ENCODE measurements at regions not wholly inside any gene's neighbourhood (a gene's known extent, or its start where the extent isn't known, plus 50 kb on each side); places are given as distances from the start of the nearest gene placed in this dataset.
"Not testable (repeated sequence)": the region's sequence is repeated elsewhere in the genome, so short reads cannot be mapped to it uniquely, and the experiment has no call there.

- no peak for DNase-seq
These were observed 90.5 kb upstream of the RANBP3L start for GRCh38 chr5:36392186-36392585.

DNA sequence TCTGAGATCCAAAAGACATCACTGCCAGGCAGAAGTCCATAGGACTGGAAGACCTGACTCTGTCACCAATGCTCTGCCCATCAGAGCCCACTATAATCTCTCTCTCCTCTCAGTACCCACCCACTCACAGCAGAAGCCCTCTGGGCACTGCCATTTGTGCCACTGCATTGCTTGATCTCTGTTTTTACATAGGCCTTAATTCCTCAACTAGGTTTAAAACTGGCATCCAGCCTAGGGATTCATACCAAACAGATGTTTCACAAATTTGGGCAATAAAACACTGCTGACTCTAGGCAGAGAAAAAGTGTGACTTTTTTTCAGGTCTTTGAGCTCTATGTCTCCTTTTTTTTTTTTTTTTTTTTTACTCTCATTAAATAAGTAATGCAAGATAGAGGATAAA is 91.1 kb upstream of the RANBP3L start:
- DNase-seq: no peak

DNA sequence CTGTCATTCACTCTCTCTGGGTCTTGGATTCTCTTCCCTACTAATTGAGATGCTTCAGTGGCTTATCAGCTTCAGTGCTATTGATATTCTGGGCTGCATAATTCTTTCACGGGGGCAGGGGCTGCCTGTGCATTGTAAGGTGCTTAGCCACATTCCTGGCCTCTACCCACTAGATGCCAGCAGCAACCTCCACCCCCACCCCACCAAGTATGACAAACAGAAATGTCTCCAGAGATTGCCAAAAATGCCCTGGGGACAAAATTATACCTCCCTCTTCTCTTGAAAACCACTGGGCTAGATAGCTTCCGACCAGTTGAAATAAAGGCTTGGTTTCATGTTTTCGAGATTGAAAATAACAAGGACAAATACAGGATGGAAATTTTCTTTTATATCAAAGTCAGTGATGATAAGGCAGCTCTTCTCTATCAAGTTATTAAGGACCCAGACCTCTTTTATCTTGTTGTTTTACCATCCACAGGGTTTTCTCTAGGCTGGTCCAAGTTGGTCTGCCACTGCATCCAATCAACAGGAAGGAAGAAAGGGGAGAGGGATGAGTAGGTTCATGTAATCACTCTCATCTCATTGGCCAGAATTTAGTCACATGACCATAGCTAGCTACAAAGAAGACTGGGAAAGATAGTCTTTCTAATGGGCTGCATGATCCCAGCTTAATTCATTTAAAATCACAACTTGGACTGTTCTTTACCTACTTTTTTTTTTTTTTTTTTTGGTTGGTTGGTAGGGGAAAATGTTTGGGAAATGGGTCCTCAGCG is 92.1 kb upstream of the RANBP3L start:
- no peak for DNase-seq

DNA sequence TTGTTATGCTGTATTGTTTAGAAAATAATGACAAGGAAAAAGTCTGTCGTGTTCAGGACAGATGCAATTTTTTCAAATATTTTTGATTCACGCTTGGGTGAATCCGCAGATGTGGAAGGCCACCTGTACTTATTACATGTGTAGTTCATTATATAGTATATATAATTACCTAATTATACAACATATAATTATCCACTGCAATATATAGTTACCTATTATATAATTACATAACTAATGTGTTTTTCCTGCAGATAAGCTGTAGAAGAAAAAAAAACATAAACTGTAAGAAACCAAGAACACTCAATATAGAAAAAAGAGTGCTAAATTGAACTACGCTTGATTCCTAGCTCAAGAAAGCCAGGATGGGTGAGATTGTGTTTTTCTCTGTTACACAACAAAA is 93.6 kb upstream of the RANBP3L start:
- DNase-seq: no peak

GRCh38 chr5:36395947-36396346 is 94.2 kb upstream of the RANBP3L start:
- not testable (repeated sequence) for DNase-seq

- no peak for DNase-seq
These were observed 94.9 kb upstream of the RANBP3L start for GRCh38 chr5:36396640-36397039.

- DNase-seq: peak; percentile 40 to 59
These were observed 96.3 kb upstream of the RANBP3L start for GRCh38 chr5:36397901-36398536.

DNA sequence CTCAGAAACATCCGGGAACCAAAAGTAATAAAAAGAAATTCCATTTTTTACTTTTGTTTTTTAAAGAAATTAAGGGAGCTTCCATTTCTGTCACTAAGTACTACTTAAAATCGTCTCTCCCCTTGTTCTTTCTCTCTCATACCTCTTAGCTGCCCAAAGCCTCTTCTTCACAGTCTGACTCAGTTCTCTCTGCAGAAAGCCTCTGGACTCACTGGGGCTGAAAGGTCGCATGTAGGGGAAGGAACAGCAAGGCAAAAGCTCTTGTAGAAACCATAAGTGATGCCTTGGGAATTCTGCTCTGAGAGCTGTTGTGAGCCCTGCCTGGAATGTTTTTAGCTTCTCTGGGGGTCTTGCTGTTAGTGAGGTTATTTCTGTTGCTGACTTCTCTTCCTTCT is 100.8 kb upstream of the RANBP3L start:
- DNase-seq: no peak

DNA sequence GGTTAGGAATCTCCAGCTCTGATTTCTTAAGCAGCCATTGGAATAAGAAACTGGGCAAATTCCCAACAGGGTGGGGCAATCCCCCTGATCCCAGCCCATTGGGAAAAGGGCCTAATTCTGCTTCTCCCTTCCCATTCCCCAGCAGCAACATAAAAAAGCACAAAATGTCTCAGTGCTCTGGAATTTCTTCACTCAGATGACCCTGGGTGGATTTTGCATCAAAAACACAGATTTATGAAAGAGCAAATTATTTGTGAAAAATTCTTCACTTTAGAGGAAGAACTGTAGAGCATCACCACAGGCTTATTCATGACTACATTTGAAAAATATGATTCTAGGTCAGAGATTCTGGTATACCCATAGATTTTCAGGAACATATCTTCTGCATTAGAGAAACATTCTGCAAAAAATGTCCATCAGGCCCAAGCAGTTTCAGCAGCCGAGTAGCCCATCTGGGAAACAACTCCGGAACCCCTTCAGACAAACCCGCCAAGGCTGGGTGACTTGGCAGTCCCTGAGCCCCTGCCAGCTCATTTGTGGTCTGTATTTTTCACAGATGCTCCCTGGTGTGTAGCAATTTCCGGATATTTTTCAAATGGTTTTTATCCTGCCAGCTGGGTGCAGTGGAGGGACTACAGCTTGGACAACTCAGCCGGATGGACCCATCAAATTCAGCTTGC is 102.1 kb upstream of the RANBP3L start:
- DNase-seq: no peak

- no peak for DNase-seq
These were observed 104.3 kb upstream of the RANBP3L start for GRCh38 chr5:36406023-36406422.

DNA sequence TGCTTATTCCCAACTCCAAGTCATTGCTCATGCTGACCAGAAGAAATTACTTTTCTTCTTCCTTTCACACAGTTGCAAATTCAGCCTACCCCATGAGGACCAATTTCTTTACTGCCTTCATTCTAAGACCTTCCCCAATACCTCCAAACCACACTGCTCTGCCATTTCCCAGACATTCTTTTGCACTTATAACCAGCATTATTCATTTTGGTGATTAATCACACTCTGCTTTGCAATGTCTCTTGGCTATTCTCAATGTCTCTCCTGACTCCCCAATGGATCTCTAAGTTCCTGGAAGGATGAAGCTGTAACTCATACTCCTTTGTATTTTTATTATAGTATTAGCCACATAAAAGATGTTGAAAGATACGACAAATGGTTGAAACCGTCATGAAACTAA is 105.7 kb upstream of the RANBP3L start:
- DNase-seq: no peak

- DNase-seq: peak; percentile 80 to 84
These were observed 108.0 kb upstream of the RANBP3L start for GRCh38 chr5:36409711-36410110.

GRCh38 chr5:36410672-36411071 is 109.0 kb upstream of the RANBP3L start:
- DNase-seq: not testable (repeated sequence)

DNA sequence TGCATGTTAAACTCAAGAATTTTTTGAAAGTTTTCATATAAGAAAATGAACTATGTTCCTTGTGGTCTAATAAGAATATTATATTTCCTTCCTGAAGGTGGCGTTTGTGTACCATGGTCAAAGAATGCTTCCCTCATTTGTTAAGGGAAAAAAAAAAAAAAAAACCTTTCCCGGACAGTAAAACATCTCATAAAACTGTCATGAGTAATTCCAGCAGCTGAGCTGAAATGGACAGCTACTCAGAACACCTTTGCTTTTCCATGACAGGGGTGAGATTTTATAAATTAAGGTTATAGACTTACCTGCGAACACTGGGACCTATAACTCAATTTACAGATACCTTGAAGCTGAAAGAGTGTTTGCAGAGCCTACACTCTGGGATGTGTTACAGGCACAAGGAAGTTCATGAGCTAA is 113.2 kb upstream of the RANBP3L start:
- DNase-seq: peak; percentile 56 to 91

- DNase-seq: no peak
These were observed 114.9 kb upstream of the RANBP3L start for GRCh38 chr5:36416605-36417004.

DNA sequence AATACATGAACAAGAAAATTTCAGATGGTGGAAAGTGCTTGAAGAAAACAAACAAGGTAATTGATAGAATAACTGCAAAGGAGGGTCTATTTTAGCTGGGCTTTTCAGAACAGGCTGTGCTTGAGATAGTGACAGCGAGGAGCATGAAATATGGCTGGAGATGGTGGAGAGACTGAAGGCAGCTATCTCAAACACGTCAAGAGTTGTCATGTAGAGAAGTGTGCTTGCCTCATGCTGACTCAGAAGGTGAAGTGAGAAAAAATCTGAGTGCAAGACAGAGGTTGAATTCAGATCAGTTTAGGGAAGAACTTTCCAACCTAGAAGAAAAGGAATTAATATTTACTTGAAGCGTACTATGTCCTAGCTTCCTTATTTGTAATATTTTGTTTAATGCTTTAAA is 115.5 kb upstream of the RANBP3L start:
- no peak for DNase-seq

DNA sequence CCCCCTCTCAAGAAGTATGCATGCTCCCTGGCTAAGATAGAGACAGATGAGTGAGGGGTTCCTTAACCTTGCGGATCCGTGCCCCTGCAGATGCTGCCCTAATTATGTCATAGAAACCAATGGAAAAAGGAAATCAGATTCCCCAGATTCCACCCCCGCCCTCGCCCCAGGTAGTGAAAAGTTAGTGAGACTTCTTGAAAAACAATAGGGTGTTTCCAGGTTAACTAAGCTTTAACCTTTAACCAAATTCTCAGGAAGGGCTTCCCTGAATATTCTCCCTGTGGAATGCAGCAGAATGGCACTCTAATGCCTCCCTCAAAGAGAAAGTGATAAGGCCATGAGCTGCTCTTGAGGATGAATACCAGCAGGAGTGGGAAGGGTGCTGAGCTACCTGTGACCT is 116.0 kb upstream of the RANBP3L start:
- no peak for DNase-seq

GRCh38 chr5:36418152-36418979 is 116.7 kb upstream of the RANBP3L start:
- DNase-seq: no peak

DNA sequence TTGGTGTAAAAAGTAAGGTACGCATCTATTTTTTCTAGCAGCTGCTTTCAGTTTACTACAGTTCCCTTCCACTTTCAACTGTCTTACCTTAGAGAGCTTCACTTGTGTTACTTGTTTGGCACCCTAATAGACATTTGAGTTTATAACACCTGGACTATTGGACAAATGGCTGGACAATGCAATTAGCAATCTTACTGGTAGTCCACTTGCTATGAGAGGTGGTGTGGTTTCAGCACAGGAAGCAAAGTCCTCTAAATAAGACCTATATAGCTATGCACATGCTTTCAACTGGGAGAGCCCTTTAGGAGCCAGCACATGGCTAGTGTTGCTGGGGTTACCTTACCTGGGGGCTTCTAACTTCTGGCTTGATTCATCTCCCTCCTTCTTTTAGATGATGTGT is 119.6 kb upstream of the RANBP3L start:
- no peak for DNase-seq

DNA sequence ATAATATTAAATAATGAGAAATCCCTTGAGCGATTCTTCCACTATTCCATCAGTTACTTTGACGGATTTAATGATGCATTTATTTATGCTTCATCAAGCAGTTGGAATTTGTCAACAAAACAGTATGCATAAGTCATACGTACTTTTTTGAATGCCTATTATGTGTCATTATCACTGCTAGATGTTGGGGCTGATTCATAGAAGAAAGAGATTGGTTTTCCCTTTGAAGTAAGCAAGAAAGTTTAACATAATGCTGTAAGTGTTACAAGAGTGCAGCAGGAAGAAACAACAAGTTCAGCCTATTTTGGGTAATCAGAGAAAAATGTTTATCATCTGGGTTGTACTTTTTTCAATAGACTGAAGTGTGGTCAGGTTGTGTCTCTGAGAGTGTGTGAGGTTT is 121.2 kb upstream of the RANBP3L start:
- DNase-seq: no peak

GRCh38 chr5:36423578-36424307 is 122.0 kb upstream of the RANBP3L start:
- DNase-seq: no peak

GRCh38 chr5:36426070-36426469 is 124.4 kb upstream of the RANBP3L start:
- DNase-seq: not testable (repeated sequence)
